ENCODE measurements at regions not wholly inside any gene's neighbourhood (a gene's known extent, or its start where the extent isn't known, plus 50 kb on each side); places are given as distances from the start of the nearest gene placed in this dataset.

- no peak for TF ChIP-seq GLIS3 (CRISPR knock-in tag; IDR thresholded peaks at IDR 0.05)
- TF ChIP-seq TSHZ2 (CRISPR knock-in tag; IDR thresholded peaks at IDR 0.05) = no peak
- no peak for TF ChIP-seq CREB5 (CRISPR knock-in tag; IDR thresholded peaks at IDR 0.05; ENCODE audit: low read depth)
- ATAC-seq = no peak
Measured at GRCh38 chr11:29685361-29685760, 331.5 kb downstream of the KCNA4 start.

DNA sequence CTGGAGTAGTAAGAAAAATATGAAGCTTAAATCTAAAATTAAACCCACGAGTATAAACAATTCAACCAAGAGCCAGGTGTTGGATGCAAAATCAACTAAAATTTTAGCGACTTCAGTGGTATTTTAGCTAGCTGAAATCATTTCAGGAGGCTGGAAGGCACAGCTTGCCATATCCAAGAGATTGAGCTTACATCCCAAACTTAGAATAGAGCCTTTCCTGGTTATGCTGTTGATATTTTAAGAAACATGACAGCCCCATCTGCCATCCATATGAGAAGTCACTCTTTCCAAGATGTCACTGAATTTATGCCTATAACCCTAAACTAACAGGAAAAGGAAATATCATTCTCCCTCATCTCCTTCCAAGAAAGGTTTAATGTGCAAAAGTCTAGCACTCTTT is 334.0 kb downstream of the KCNA4 start:
- ATAC-seq = no peak
- TF ChIP-seq ZNF8 (CRISPR knock-in tag; IDR thresholded peaks at IDR 0.05) = no peak
- TF ChIP-seq SNAI2 (CRISPR knock-in tag; IDR thresholded peaks at IDR 0.05) = no peak
- TF ChIP-seq TCF4 (CRISPR knock-in tag; IDR thresholded peaks at IDR 0.05; ENCODE audit: borderline replicate concordance) = no peak
- TF ChIP-seq CREB5 (CRISPR knock-in tag; IDR thresholded peaks at IDR 0.05; ENCODE audit: low read depth) = no peak
- TF ChIP-seq ZFP3 (CRISPR knock-in tag; IDR thresholded peaks at IDR 0.05) = no peak
- no peak for TF ChIP-seq BACH2 (CRISPR knock-in tag; IDR thresholded peaks at IDR 0.05; ENCODE audit: borderline replicate concordance)
- no peak for TF ChIP-seq PPARA (CRISPR knock-in tag; IDR thresholded peaks at IDR 0.05; ENCODE audit: borderline replicate concordance)
- TF ChIP-seq PATZ1 (CRISPR knock-in tag; IDR thresholded peaks at IDR 0.05; ENCODE audit: borderline replicate concordance) = no peak
- TF ChIP-seq CSDC2 (CRISPR knock-in tag; IDR thresholded peaks at IDR 0.05) = no peak
- TF ChIP-seq TSHZ2 (CRISPR knock-in tag; IDR thresholded peaks at IDR 0.05) = no peak
- no peak for TF ChIP-seq ZC3H10 (CRISPR knock-in tag; IDR thresholded peaks at IDR 0.05)
- TF ChIP-seq ARNTL (CRISPR knock-in tag; IDR thresholded peaks at IDR 0.05; ENCODE audit: borderline replicate concordance, low read depth) = no peak
- TF ChIP-seq TOX (CRISPR knock-in tag; IDR thresholded peaks at IDR 0.05; ENCODE audit: borderline replicate concordance) = no peak
- TF ChIP-seq, protein P1, sequence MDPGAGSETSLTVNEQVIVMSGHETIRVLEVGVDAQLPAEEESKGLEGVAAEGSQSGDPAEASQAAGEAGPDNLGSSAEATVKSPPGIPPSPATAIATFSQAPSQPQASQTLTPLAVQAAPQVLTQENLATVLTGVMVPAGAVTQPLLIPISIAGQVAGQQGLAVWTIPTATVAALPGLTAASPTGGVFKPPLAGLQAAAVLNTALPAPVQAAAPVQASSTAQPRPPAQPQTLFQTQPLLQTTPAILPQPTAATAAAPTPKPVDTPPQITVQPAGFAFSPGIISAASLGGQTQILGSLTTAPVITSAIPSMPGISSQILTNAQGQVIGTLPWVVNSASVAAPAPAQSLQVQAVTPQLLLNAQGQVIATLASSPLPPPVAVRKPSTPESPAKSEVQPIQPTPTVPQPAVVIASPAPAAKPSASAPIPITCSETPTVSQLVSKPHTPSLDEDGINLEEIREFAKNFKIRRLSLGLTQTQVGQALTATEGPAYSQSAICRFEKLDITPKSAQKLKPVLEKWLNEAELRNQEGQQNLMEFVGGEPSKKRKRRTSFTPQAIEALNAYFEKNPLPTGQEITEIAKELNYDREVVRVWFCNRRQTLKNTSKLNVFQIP (CRISPR knock-in tag; IDR thresholded peaks at IDR 0.05; ENCODE audit: borderline replicate concordance, low read depth) = no peak

GRCh38 chr11:29679996-29680395 is 336.8 kb downstream of the KCNA4 start:
- ATAC-seq = no peak
- no peak for TF ChIP-seq ZFP3 (CRISPR knock-in tag; IDR thresholded peaks at IDR 0.05)
- TF ChIP-seq, protein P1 (CRISPR knock-in tag; IDR thresholded peaks at IDR 0.05; ENCODE audit: borderline replicate concordance, low read depth) = no peak
- no peak for TF ChIP-seq ARNTL (CRISPR knock-in tag; IDR thresholded peaks at IDR 0.05; ENCODE audit: borderline replicate concordance, low read depth)
- no peak for TF ChIP-seq RARB (CRISPR knock-in tag; IDR thresholded peaks at IDR 0.05)
- TF ChIP-seq ZNF8 (CRISPR knock-in tag; IDR thresholded peaks at IDR 0.05) = no peak
- TF ChIP-seq PPARA (CRISPR knock-in tag; IDR thresholded peaks at IDR 0.05; ENCODE audit: borderline replicate concordance) = no peak
- TF ChIP-seq CSDC2 (CRISPR knock-in tag; IDR thresholded peaks at IDR 0.05) = no peak
- no peak for TF ChIP-seq BACH2 (CRISPR knock-in tag; IDR thresholded peaks at IDR 0.05; ENCODE audit: borderline replicate concordance)
- TF ChIP-seq GLIS3 (CRISPR knock-in tag; IDR thresholded peaks at IDR 0.05) = no peak
- TF ChIP-seq ISL1 (CRISPR knock-in tag; IDR thresholded peaks at IDR 0.05) = no peak
- TF ChIP-seq ZNF565 (CRISPR knock-in tag; conservative IDR thresholded peaks at IDR 0.05; ENCODE audit: low read depth) = no peak
- TF ChIP-seq, protein P2, sequence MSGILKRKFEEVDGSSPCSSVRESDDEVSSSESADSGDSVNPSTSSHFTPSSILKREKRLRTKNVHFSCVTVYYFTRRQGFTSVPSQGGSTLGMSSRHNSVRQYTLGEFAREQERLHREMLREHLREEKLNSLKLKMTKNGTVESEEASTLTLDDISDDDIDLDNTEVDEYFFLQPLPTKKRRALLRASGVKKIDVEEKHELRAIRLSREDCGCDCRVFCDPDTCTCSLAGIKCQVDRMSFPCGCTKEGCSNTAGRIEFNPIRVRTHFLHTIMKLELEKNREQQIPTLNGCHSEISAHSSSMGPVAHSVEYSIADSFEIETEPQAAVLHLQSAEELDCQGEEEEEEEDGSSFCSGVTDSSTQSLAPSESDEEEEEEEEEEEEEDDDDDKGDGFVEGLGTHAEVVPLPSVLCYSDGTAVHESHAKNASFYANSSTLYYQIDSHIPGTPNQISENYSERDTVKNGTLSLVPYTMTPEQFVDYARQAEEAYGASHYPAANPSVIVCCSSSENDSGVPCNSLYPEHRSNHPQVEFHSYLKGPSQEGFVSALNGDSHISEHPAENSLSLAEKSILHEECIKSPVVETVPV (CRISPR knock-in tag; IDR thresholded peaks at IDR 0.05) = no peak
- TF ChIP-seq CREB5 (CRISPR knock-in tag; IDR thresholded peaks at IDR 0.05; ENCODE audit: low read depth) = no peak
- no peak for TF ChIP-seq ZFP30 (CRISPR knock-in tag; IDR thresholded peaks at IDR 0.05)
